A549 (cell line): ENCODE measurements at regions not wholly inside any gene's neighbourhood (a gene's known extent, or its start where the extent isn't known, plus 50 kb on each side); places are given as distances from the start of the nearest gene placed in this dataset.

Source experiments
- ATAC-seq, 2 experiments: fragments of 200-7000 bp in 1 of 2; fragments of >200 bp in 1 of 2; cut with Nextera tagmentation in 1 of 2; cut with Tn5 transposase in 1 of 2; 3 replicates each; pipeline versions ENCODE4 v1.8.0 to v1.9.1; 2018 to 2020; ENCODE audit warnings: mild to moderate bottlenecking in 1 of 2, moderate library complexity in 1 of 2
- CTCF ChIA-PET: fragments of 300-600 bp; sonication (Branson Sonifier 250); formaldehyde crosslinking; extraction: SDS; loops from one replicate; lab custom pipeline; 2021; ENCODE audit warnings: antibody characterized with exemption, inconsistent platforms; lab: Yijun Ruan, JAX
- POLR2A ChIA-PET: fragments of 350-600 bp; formaldehyde crosslinking; extraction: SDS; loops from one replicate; lab custom pipeline; 2021; ENCODE audit warnings: antibody characterized with exemption, inconsistent platforms; lab: Yijun Ruan, JAX
- DNase-seq, 2 experiments: peaks; one replicate each; pipeline versions ENCODE4 v3.0.0 to v3.0.0-alpha.2; 2011 to 2016; ENCODE audit warnings: low read depth in 1 of 2, low spot score in 1 of 2
- FAIRE-seq: peaks from 2 replicates; lab custom pipeline; 2011; peaks lifted over from hg19 to GRCh38; lab: Jason Lieb, UNC
- H3K27ac ChIP-seq, 2 experiments: fragments of >200 bp; sonication (Bioruptor Twin); formaldehyde crosslinking; 3 replicates each; pipeline ENCODE4 v1.5.1; 2016 to 2017
- H3K4me1 ChIP-seq: fragments of >200 bp; sonication (Bioruptor Twin); formaldehyde crosslinking; 3 replicates; pipeline ENCODE4 v1.6.1; 2016
- H3K4me2 ChIP-seq: fragments of >200 bp; sonication (Bioruptor Twin); formaldehyde crosslinking; 3 replicates; pipeline ENCODE4 v1.6.1; 2016
- H3K4me3 ChIP-seq: fragments of >200 bp; sonication (Bioruptor Twin); formaldehyde crosslinking; 3 replicates; pipeline ENCODE4 v1.5.1; 2016
- H3K9me3 ChIP-seq: fragments of >200 bp; sonication (Bioruptor Twin); formaldehyde crosslinking; 3 replicates; pipeline ENCODE4 v1.6.1; 2016
- BHLHE40 ChIP-seq: IDR thresholded peaks from 2 replicates; pipeline ENCODE4 v1.6.1; 2012; ENCODE audit warnings: low read depth, low read length, inconsistent platforms
- CBX2 ChIP-seq: fragments of 200-600 bp; sonication (generic); IDR thresholded peaks from 2 replicates; pipeline ENCODE4 v1.6.1; 2016; ENCODE audit warnings: low read depth, mild to moderate bottlenecking, borderline replicate concordance
- EHF ChIP-seq: fragments of 250-450 bp; sonication (Bioruptor Pico); IDR thresholded peaks from 2 replicates; pipeline ENCODE4 v1.5.0; 2020; ENCODE audit warnings: mild to moderate bottlenecking
- EP300 ChIP-seq, 2 experiments: fragments of >200 bp; sonication (Bioruptor Twin); formaldehyde crosslinking; IDR thresholded peaks; 2 replicates in 1 of 2; 3 replicates in 1 of 2; pipeline ENCODE4 v1.6.1; 2016 to 2017
- FOSB ChIP-seq: fragments of 250-450 bp; sonication (Bioruptor Pico); IDR thresholded peaks from 2 replicates; pipeline ENCODE4 v1.5.0; 2020; ENCODE audit warnings: mild to moderate bottlenecking, moderate library complexity
- HDAC2 ChIP-seq: fragments of 200-600 bp; sonication (generic); IDR thresholded peaks from 2 replicates; pipeline ENCODE4 v1.6.1; 2016
- HMGXB4 ChIP-seq: fragments of 250-450 bp; sonication (Bioruptor Pico); IDR thresholded peaks from 2 replicates; pipeline ENCODE4 v1.5.0; 2021; ENCODE audit warnings: mild to moderate bottlenecking, moderate library complexity, borderline replicate concordance
- JUNB ChIP-seq: fragments of >200 bp; sonication (Bioruptor Twin); formaldehyde crosslinking; IDR thresholded peaks from 2 replicates; pipeline ENCODE4 v1.6.1; 2016
- KDM1A ChIP-seq: fragments of 200-600 bp; sonication (generic); IDR thresholded peaks from 2 replicates; pipeline ENCODE4 v1.6.1; 2016; ENCODE audit warnings: low read depth, mild to moderate bottlenecking
- KDM5A ChIP-seq: fragments of 200-600 bp; sonication (generic); IDR thresholded peaks from 2 replicates; pipeline ENCODE4 v1.6.1; 2016; ENCODE audit warnings: antibody characterized with exemption, mild to moderate bottlenecking
- MAFK ChIP-seq: fragments of 450-650 bp; IDR thresholded peaks from 2 replicates; pipeline ENCODE4 v1.6.1; 2014; ENCODE audit not compliant: partially characterized antibody
- MAX ChIP-seq: IDR thresholded peaks from 2 replicates; pipeline ENCODE4 v1.6.1; 2012
- POLR2A ChIP-seq: IDR thresholded peaks from 2 replicates; pipeline ENCODE4 v1.6.1; 2012; ENCODE audit warnings: mild to moderate bottlenecking, low read length
- RCOR1 ChIP-seq: fragments of 150-350 bp; IDR thresholded peaks from 2 replicates; pipeline ENCODE4 v1.6.1; 2014; ENCODE audit warnings: antibody characterized with exemption, low read length, low read depth
- RFX5 ChIP-seq: fragments of 450-650 bp; IDR thresholded peaks from 2 replicates; pipeline ENCODE4 v1.7.1; 2014; ENCODE audit warnings: antibody characterized with exemption, mild to moderate bottlenecking, moderate library complexity
- SREBF2 ChIP-seq: fragments of 450-650 bp; IDR thresholded peaks from 2 replicates; pipeline ENCODE4 v1.6.1; 2014; ENCODE audit warnings: mild to moderate bottlenecking, moderate library complexity
- TFCP2L1 ChIP-seq: fragments of 250-450 bp; sonication (Bioruptor Pico); IDR thresholded peaks from 2 replicates; pipeline ENCODE4 v1.5.0; 2021; ENCODE audit warnings: mild to moderate bottlenecking
- ZC3H11A ChIP-seq: fragments of 450-650 bp; IDR thresholded peaks from 2 replicates; pipeline ENCODE4 v1.6.1; 2014; ENCODE audit warnings: antibody characterized with exemption, mild to moderate bottlenecking
- ZFP36 ChIP-seq: fragments of 450-650 bp; IDR thresholded peaks from 2 replicates; pipeline ENCODE4 v1.6.1; 2014; ENCODE audit warnings: borderline replicate concordance; ENCODE audit not compliant: partially characterized antibody
- ZSCAN20 ChIP-seq: fragments of 250-450 bp; sonication (Bioruptor Pico); IDR thresholded peaks from 2 replicates; pipeline ENCODE4 v1.8.0; 2022; ENCODE audit warnings: mild to moderate bottlenecking, moderate library complexity
- WGBS: methylation state at CpG from one replicate; pipeline ENCODE4 v1.1.6; 2017; ENCODE audit errors: missing lambda C conversion rate; 5-methylcytosine and 5-hydroxymethylcytosine counted together

GRCh38 chr1:209517681-209518050, 65.8 kb upstream of the CAMK1G start:
- ChIA-PET POLR2A (no interaction called here), CTCF (no interaction called here)
- Histone ChIP-seq H3K4me1 (no peaks in the 10 kb centered on the region), H3K4me2 (no peak overlapping the region), H3K9me3 (no peaks in the 10 kb centered on the region), H3K27ac (no peak overlapping the region), H3K4me3 (no peak overlapping the region)
- ATAC-seq (no peak), DNase-seq (no peak), FAIRE-seq (no peak)
- 32% methylated on average over 2 of the region's 2 CpGs for WGBS
- TF ChIP-seq HMGXB4 (CRISPR knock-in tag) (no peak), MAX (no peak), CBX2 (no peak), ZSCAN20 (CRISPR knock-in tag) (no peak), POLR2A (no peak), TFCP2L1 (CRISPR knock-in tag) (no peak), JUNB (no peak), EP300 (IDR thresholded peaks at IDR 0.05) (no peak), BHLHE40 (no peak), RCOR1 (no peak)

GRCh38 chr1:209519786-209520185, 63.7 kb upstream of the CAMK1G start:
- Histone ChIP-seq H3K4me3 (no peak overlapping the region), H3K27ac (no peak overlapping the region), H3K9me3 (no peaks in the 10 kb centered on the region), H3K4me1 (no peaks in the 10 kb centered on the region), H3K4me2 (no peak overlapping the region)
- no peak for DNase-seq
- CTCF ChIA-PET, result interaction anchor here (0.8 kb wide), 1 partner anchor 10 kb away, joined by 3 read pairs; no protein-coding TSS in a partner anchor
- 15% methylated on average over 4 of the region's 4 CpGs for WGBS
- ATAC-seq, result no peak
- no peak for TF ChIP-seq ZFP36
- peak; percentile 56 for TF ChIP-seq MAFK
- no peak for FAIRE-seq
- POLR2A ChIA-PET, result no interaction called here

DNA sequence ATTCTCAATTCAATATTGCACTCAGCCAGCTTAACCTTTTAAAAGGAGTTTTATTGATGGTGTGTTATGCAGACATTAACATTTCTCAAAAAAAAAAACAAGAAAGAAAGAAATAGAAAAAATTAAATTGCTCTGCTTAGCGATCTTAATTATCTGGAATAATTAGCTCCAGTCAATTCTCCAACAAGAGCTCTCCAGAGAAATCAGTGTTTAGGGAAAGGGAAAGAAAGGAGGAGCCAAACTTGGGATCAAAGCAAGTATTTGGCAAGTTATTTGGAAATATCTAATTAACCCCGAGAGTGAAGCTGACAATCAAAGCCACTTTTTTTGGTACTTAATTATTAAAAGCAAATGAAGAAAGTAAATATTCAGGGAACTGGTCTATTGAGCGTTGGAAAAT, 60.7 kb upstream of the CAMK1G start:
- no peaks in the 10 kb centered on the region for H3K9me3 ChIP-seq
- H3K4me3 ChIP-seq, result no peak overlapping the region
- H3K27ac ChIP-seq, result no peak overlapping the region
- DNase-seq (no peak), FAIRE-seq (no peak), ATAC-seq (no peak)
- TF ChIP-seq KDM5A (no peak), EHF (CRISPR knock-in tag) (no peak)
- no peak overlapping the region for H3K4me2 ChIP-seq
- CTCF ChIA-PET, result interaction anchor here (0.6 to 1.2 kb wide), 2 partner anchors 263 to 640 kb away, joined by 3 to 5 read pairs; no protein-coding TSS in a partner anchor
- WGBS, result 23% methylated on average over 3 of the region's 3 CpGs
- POLR2A ChIA-PET, result no interaction called here
- H3K4me1 ChIP-seq, result peaks cover 6% of the 10 kb centered on the region

DNA sequence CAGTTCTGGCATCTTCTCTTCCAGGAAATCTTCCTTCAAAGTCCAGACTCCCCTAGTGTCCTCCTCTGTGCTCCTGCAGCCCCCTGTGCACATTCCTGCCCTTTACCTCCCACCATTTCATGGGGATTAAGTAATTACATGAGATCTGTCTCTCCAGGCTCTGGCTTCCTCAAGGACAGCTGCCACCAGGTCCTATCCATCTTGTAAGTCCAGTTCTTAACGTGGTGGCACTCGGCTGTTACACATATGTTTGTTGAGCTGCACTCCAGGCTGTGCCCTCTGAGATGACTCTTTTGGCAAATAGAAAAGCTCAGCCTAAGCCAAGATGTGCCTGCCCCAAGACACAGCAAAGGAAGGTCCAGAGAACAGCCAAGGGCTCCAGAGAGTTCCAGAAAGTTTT, 57.4 kb upstream of the CAMK1G start:
- POLR2A ChIA-PET, result no interaction called here
- TF ChIP-seq KDM1A (no peak), HDAC2 (no peak), RFX5 (no peak)
- no peak overlapping the region for H3K4me3 ChIP-seq
- DNase-seq, result no peak
- WGBS, result 18% methylated on average over 2 of the region's 2 CpGs
- ATAC-seq, result no peak
- H3K27ac ChIP-seq, result peak overlapping the region in 1 of 2 experiments; percentile 23; a peak in 1 of 6 replicates
- no peak overlapping the region for H3K4me2 ChIP-seq
- FAIRE-seq, result no peak
- peaks cover 18% of the 10 kb centered on the region for H3K4me1 ChIP-seq
- no peaks in the 10 kb centered on the region for H3K9me3 ChIP-seq
- CTCF ChIA-PET, result interaction anchor here (1.3 to 2.8 kb wide), 4 partner anchors 10 to 35 kb away, joined by 3 to 8 read pairs (median 4); no protein-coding TSS in a partner anchor

- POLR2A ChIA-PET, result no interaction called here
- DNase-seq (no peak), FAIRE-seq (peak; percentile 68), ATAC-seq (peak; percentile 8 to 34; a peak in 2 of 6 replicates)
- no peaks in the 10 kb centered on the region for H3K9me3 ChIP-seq
- 62% methylated on average over 2 of the region's 2 CpGs for WGBS
- H3K4me2 ChIP-seq, result peak overlapping the region; percentile 61
- CTCF ChIA-PET, result interaction anchor here (1.3 to 1.5 kb wide), 2 partner anchors 8 to 21 kb away, joined by 3 read pairs; no protein-coding TSS in a partner anchor
- peak; percentile 78 for TF ChIP-seq MAFK
- no peak for TF ChIP-seq ZC3H11A
- no peak for TF ChIP-seq FOSB (CRISPR knock-in tag)
- no peak for TF ChIP-seq SREBF2
- peak overlapping the region; percentile 69 for H3K27ac ChIP-seq
- peaks cover 18% of the 10 kb centered on the region for H3K4me1 ChIP-seq
- no peak overlapping the region for H3K4me3 ChIP-seq
Observed at GRCh38 chr1:209527372-209527771, 56.1 kb upstream of the CAMK1G start.
